Esophagus muscularis mucosa (tissue), 3 donors: ENCODE measurements at regions not wholly inside any gene's neighbourhood (a gene's known extent, or its start where the extent isn't known, plus 50 kb on each side); places are given as distances from the start of the nearest gene placed in this dataset.

Source experiments
- POLR2A ChIP-seq: fragments of 450-650 bp; IDR thresholded peaks from one replicate; pipeline ENCODE4 v1.6.1; 2017; ENCODE audit warnings: antibody characterized with exemption, moderate library complexity, mild to moderate bottlenecking, low read depth
- POLR2AphosphoS5 ChIP-seq, 2 donors: sonication (generic); formaldehyde crosslinking; IDR thresholded peaks; one replicate each; pipeline ENCODE4 v1.6.1; 2017; ENCODE audit warnings: antibody characterized with exemption in 2 of 2
- TF ChIP-seq, protein P1 (sequence below), 3 experiments: fragments of 200-600 bp in 2 of 3; fragments of 450-650 bp in 1 of 3; sonication (generic) in 2 of 3; IDR thresholded peaks; one replicate each; pipeline ENCODE4 v1.5.1; 2017 to 2019; ENCODE audit warnings: antibody characterized with exemption in 3 of 3, mild to moderate bottlenecking in 2 of 3, moderate library complexity in 1 of 3

DNA sequence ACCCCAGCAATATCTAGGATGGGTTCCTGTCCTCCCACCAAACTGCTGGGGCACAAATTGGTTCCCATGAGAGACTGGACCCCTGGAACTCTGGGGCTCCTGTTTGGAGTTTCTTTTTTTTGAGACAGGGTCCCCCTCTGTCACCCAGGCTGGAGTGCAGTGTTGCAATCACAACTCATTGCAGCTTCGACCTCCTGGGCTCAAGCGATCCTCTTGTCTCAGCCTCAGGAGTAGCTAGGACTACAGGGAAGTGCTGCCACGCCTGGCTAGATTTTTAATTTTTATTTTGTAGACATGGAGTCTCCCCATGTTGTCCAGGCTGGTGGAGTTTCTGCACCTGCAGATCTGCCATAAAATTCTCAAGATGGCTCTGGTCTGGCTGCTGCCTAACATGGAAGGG lies 56.3 kb upstream of the BRD7 start:
- TF ChIP-seq POLR2AphosphoS5 (IDR thresholded peaks at IDR 0.05), result no peak
- TF ChIP-seq, protein P1, sequence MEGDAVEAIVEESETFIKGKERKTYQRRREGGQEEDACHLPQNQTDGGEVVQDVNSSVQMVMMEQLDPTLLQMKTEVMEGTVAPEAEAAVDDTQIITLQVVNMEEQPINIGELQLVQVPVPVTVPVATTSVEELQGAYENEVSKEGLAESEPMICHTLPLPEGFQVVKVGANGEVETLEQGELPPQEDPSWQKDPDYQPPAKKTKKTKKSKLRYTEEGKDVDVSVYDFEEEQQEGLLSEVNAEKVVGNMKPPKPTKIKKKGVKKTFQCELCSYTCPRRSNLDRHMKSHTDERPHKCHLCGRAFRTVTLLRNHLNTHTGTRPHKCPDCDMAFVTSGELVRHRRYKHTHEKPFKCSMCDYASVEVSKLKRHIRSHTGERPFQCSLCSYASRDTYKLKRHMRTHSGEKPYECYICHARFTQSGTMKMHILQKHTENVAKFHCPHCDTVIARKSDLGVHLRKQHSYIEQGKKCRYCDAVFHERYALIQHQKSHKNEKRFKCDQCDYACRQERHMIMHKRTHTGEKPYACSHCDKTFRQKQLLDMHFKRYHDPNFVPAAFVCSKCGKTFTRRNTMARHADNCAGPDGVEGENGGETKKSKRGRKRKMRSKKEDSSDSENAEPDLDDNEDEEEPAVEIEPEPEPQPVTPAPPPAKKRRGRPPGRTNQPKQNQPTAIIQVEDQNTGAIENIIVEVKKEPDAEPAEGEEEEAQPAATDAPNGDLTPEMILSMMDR (IDR thresholded peaks at IDR 0.05), result no peak
- no peak for TF ChIP-seq POLR2A
